ENCODE measurements at regions not wholly inside any gene's neighbourhood (a gene's known extent, or its start where the extent isn't known, plus 50 kb on each side); places are given as distances from the start of the nearest gene placed in this dataset.

GRCh38 chr6:43840490-43841218 is 70.6 kb downstream of the VEGFA start:
- no peak for DNase-seq

- DNase-seq, result no peak
Observed at GRCh38 chr6:43838276-43839036, 68.4 kb downstream of the VEGFA start.

GRCh38 chr6:43837507-43837906 is 67.5 kb downstream of the VEGFA start:
- DNase-seq, result no peak

GRCh38 chr6:43836507-43837240 is 66.7 kb downstream of the VEGFA start:
- DNase-seq, result no peak
